Tibial nerve (tissue), 4 donors: ENCODE measurements at regions not wholly inside any gene's neighbourhood (a gene's known extent, or its start where the extent isn't known, plus 50 kb on each side); places are given as distances from the start of the nearest gene placed in this dataset.

Source experiments
- DNase-seq, 2 donors: peaks; one replicate each; pipeline ENCODE4 v3.0.0-alpha.2; 2019; ENCODE audit warnings: low spot score in 2 of 2
- H3K27ac ChIP-seq, 4 donors: fragments of 200-600 bp; sonication (generic) in 3 of 4; one replicate each; pipeline ENCODE4 v1.5.1; 2017 to 2019; ENCODE audit warnings: mild to moderate bottlenecking in 1 of 4
- H3K27me3 ChIP-seq, 2 donors: fragments of 200-600 bp; sonication (generic) in 1 of 2; one replicate each; pipeline versions ENCODE4 v1.5.1 to v1.6.0; 2017 to 2019
- H3K36me3 ChIP-seq, 3 donors: fragments of 200-600 bp; sonication (generic); one replicate each; pipeline ENCODE4 v1.5.1; 2018 to 2019
- H3K4me1 ChIP-seq, 4 donors: fragments of 200-600 bp; sonication (generic) in 3 of 4; one replicate each; pipeline ENCODE4 v1.5.1; 2017 to 2019
- H3K4me3 ChIP-seq, 4 donors: fragments of 200-600 bp; sonication (generic) in 3 of 4; one replicate each; pipeline ENCODE4 v1.5.1; 2017 to 2019; ENCODE audit warnings: mild to moderate bottlenecking in 1 of 4, moderate library complexity in 1 of 4
- H3K9me3 ChIP-seq, 4 donors: fragments of 200-600 bp; sonication (generic) in 3 of 4; one replicate each; pipeline ENCODE4 v1.5.1; 2017 to 2019
- EP300 ChIP-seq, 2 donors: sonication (generic); formaldehyde crosslinking; IDR thresholded peaks; one replicate each; pipeline ENCODE4 v1.6.1; 2017; ENCODE audit warnings: antibody characterized with exemption in 2 of 2, mild to moderate bottlenecking in 1 of 2
- POLR2A ChIP-seq, 2 donors: fragments of 450-650 bp; IDR thresholded peaks; one replicate each; pipeline ENCODE4 v1.6.1; 2017; ENCODE audit warnings: antibody characterized with exemption in 2 of 2, mild to moderate bottlenecking in 2 of 2, moderate library complexity in 2 of 2
- WGBS, 2 donors: methylation state at CpG; one replicate each; pipeline ENCODE4 v1.1.5; 2018; 5-methylcytosine and 5-hydroxymethylcytosine counted together
- TF ChIP-seq, protein P1 (sequence below), 5 experiments: fragments of 200-600 bp in 3 of 5; fragments of 450-650 bp in 2 of 5; sonication (generic) in 3 of 5; IDR thresholded peaks; one replicate each; pipeline ENCODE4 v1.5.1; 2016 to 2019; ENCODE audit warnings: antibody characterized with exemption in 5 of 5, mild to moderate bottlenecking in 3 of 5, moderate library complexity in 2 of 5

DNA sequence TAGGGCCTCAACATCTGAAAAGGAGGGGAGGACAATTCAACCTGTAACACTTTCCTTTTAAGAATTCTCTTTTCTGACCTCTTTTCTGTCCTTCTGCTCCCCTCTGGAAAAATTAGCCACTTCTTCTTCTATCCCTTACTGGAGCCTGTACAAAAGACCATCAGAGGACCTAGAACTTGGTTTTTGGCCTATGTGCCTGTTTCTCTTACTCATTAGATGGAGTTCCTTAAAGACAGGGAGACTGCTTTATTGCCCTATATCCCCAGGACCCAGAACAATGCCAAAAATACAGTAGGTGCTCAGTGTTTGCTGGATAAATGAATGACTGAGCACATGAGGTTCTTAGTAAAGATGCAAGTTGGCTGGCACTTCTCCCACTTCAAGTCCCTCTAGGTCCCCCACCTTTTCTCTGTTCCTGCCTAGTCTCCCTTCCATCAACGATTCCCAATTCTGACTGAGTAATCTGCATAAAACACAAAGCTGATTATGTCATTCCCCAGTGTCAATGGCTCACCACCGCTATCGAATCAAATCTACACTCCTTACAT lies 114.2 kb downstream of the DDX1 start:
- H3K9me3 ChIP-seq, result no peaks in the 10 kb centered on the region
- peaks cover 0 to 19% (median 0%) of the 10 kb centered on the region in 4 donors for H3K4me1 ChIP-seq
- no peaks in the 10 kb centered on the region for H3K27me3 ChIP-seq
- H3K27ac ChIP-seq, result no peak overlapping the region
- WGBS, 2 donors, result 85 to 87% methylated on average over 3 of the region's 3 CpGs
- no peak for DNase-seq
- H3K36me3 ChIP-seq, result no peaks in the 10 kb centered on the region
- H3K4me3 ChIP-seq, result no peak overlapping the region
- TF ChIP-seq, protein P1, sequence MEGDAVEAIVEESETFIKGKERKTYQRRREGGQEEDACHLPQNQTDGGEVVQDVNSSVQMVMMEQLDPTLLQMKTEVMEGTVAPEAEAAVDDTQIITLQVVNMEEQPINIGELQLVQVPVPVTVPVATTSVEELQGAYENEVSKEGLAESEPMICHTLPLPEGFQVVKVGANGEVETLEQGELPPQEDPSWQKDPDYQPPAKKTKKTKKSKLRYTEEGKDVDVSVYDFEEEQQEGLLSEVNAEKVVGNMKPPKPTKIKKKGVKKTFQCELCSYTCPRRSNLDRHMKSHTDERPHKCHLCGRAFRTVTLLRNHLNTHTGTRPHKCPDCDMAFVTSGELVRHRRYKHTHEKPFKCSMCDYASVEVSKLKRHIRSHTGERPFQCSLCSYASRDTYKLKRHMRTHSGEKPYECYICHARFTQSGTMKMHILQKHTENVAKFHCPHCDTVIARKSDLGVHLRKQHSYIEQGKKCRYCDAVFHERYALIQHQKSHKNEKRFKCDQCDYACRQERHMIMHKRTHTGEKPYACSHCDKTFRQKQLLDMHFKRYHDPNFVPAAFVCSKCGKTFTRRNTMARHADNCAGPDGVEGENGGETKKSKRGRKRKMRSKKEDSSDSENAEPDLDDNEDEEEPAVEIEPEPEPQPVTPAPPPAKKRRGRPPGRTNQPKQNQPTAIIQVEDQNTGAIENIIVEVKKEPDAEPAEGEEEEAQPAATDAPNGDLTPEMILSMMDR (IDR thresholded peaks at IDR 0.05), result no peak
- TF ChIP-seq POLR2A (IDR thresholded peaks at IDR 0.05), result no peak
- TF ChIP-seq EP300 (IDR thresholded peaks at IDR 0.05), result no peak

DNA sequence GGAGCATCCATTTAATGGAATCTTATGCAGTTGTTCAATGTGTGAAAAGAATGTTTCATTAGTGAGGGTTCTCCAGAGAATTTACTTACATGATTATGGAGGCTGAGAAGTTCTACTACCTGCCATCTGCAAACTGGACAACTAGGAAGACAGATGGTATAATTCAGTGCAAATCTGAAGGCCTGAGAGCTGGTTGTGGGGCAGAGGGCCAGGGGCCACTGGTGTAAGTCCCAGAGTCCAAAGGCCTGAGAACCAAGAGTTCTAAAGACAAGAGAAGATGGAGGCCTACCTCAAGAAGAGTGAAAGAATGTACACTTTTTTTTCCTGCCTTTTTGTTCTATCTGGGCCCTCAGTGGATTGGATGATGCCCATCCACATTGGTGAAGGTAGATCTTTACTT lies 114.8 kb downstream of the DDX1 start:
- Histone ChIP-seq H3K4me3 (no peak overlapping the region), H3K27me3 (no peaks in the 10 kb centered on the region), H3K9me3 (no peaks in the 10 kb centered on the region), H3K4me1 (peaks cover 0 to 19% (median 0%) of the 10 kb centered on the region in 4 donors), H3K27ac (no peak overlapping the region), H3K36me3 (no peaks in the 10 kb centered on the region)
- no peak for TF ChIP-seq POLR2A (IDR thresholded peaks at IDR 0.05)
- no peak for TF ChIP-seq EP300 (IDR thresholded peaks at IDR 0.05)
- TF ChIP-seq, protein P1 (IDR thresholded peaks at IDR 0.05), result no peak
- no peak for DNase-seq

DNA sequence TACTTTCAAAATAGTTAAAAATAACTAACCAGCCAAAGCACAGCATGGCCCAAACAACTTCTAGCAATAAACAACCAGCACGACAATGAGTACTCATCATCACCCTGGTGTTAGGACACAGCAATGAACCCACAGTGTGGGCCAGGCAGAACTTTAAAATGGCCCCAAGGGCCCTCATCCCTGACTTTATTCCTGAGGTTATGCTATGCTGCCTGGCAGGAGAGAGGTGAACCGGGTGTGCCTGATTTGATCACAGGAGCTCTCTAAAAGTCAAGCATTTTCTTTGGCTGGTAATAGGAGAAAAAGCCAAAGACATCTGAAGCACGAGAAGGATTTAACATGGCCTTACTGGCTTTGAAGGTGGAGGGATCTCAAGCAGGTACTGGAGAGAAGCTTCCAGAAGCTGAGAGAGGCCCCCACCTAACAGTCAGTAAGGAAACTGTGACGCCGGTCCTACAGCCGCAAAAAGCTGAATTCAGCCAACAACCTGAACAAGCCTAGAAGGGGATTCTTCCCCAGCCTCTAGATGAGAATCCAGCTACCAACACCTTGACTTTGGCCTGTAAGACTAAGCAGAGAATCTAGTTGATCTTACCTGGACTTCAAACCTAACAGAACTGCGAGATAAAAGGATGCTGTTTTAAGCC lies 115.4 kb downstream of the DDX1 start:
- 95 to 97% methylated on average over 7 of the region's 7 CpGs for WGBS, 2 donors

DNA sequence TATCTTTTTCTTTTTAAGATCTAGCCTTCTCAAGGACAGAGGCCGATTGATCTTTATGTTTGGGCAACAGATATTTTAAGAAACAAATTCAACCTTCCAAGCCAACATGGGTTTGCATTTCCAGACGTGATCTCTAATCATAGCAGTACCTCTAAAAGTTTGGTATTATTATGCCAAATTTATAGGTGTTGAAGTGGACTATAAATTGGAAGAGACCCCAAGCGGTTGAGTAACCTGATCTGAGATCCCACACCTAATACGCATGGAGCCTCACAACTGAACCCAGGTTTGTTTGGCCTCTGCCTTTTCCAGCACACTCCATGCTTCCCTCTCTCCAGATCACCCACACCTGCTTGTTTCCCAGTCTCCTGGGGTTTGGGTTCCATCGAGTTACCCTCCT lies 116.5 kb downstream of the DDX1 start:
- WGBS, 2 donors, result 88 to 91% methylated on average over 5 of the region's 5 CpGs
- Histone ChIP-seq H3K9me3 (no peaks in the 10 kb centered on the region), H3K27ac (no peak overlapping the region), H3K36me3 (no peaks in the 10 kb centered on the region), H3K27me3 (no peaks in the 10 kb centered on the region), H3K4me3 (no peak overlapping the region), H3K4me1 (peaks cover 0 to 19% (median 0%) of the 10 kb centered on the region in 4 donors)
- no peak for DNase-seq
- TF ChIP-seq EP300 (IDR thresholded peaks at IDR 0.05), result no peak
- no peak for TF ChIP-seq POLR2A (IDR thresholded peaks at IDR 0.05)
- TF ChIP-seq, protein P1 (IDR thresholded peaks at IDR 0.05), result no peak

More for the DNA sequence above, 115.4 kb downstream of the DDX1 start:
- Histone ChIP-seq H3K4me3 (no peak overlapping the region), H3K9me3 (no peaks in the 10 kb centered on the region), H3K36me3 (no peaks in the 10 kb centered on the region), H3K4me1 (peaks cover 0 to 19% (median 0%) of the 10 kb centered on the region in 4 donors), H3K27ac (no peak overlapping the region), H3K27me3 (no peaks in the 10 kb centered on the region)
- no peak for DNase-seq
- TF ChIP-seq POLR2A (IDR thresholded peaks at IDR 0.05) (no peak), EP300 (IDR thresholded peaks at IDR 0.05) (no peak)
- TF ChIP-seq, protein P1 (IDR thresholded peaks at IDR 0.05), result no peak
